ENCODE measurements at regions not wholly inside any gene's neighbourhood (a gene's known extent, or its start where the extent isn't known, plus 50 kb on each side); places are given as distances from the start of the nearest gene placed in this dataset.

GRCh38 chr4:96531836-96532235 lies 691.9 kb downstream of the PDHA2 start:
- H3K27me3 ChIP-seq (ENCODE audit: control insufficient read depth in 4 of 4, insufficient read depth in 4 of 4, low read length in 3 of 4), result no peaks in the 10 kb centered on the region
- no peak for DNase-seq (ENCODE audit: low spot score)
- no peak overlapping the region for H3K4me3 ChIP-seq (ENCODE audit: low read depth in 1 of 3, low read length in 3 of 3)
- no peaks in the 10 kb centered on the region for H3K36me3 ChIP-seq (ENCODE audit: control insufficient read depth in 4 of 4, insufficient read depth in 3 of 4, low read depth in 1 of 4, low read length in 3 of 4)
- no peak overlapping the region for H3K27ac ChIP-seq (ENCODE audit: low read depth in 1 of 2, low read length in 2 of 2)
- peaks cover 0 to 4% (median 0%) of the 10 kb centered on the region in 4 donors for H3K9me3 ChIP-seq (ENCODE audit: control insufficient read depth in 4 of 4, low read length in 3 of 4)
- no peaks in the 10 kb centered on the region for H3K4me1 ChIP-seq (ENCODE audit: control insufficient read depth in 4 of 4, insufficient read depth in 4 of 4, low read length in 3 of 4)
- TF ChIP-seq JUND (IDR thresholded peaks at IDR 0.05) (no peak), MAX (IDR thresholded peaks at IDR 0.05) (no peak), RAD21 (IDR thresholded peaks at IDR 0.05) (no peak), CTCF (IDR thresholded peaks at IDR 0.05; ENCODE audit: low read depth, low read length, missing input control) (no peak), NR2F2 (IDR thresholded peaks at IDR 0.05) (no peak), TAF1 (conservative IDR thresholded peaks at IDR 0.05) (no peak)
- TF ChIP-seq, protein P1, sequence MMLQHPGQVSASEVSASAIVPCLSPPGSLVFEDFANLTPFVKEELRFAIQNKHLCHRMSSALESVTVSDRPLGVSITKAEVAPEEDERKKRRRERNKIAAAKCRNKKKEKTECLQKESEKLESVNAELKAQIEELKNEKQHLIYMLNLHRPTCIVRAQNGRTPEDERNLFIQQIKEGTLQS (IDR thresholded peaks at IDR 0.05), result no peak
- no peak overlapping the region for H3K9ac ChIP-seq (ENCODE audit: low read depth in 1 of 2, low read length in 2 of 2)

GRCh38 chr4:96543346-96543745 lies 703.5 kb downstream of the PDHA2 start:
- TF ChIP-seq HNF4A (conservative IDR thresholded peaks at IDR 0.05) (no peak), JUND (IDR thresholded peaks at IDR 0.05) (no peak), MAX (IDR thresholded peaks at IDR 0.05) (no peak), FOXA2 (IDR thresholded peaks at IDR 0.05) (no peak), NR2F2 (IDR thresholded peaks at IDR 0.05) (no peak), CTCF (IDR thresholded peaks at IDR 0.05; ENCODE audit: low read depth, low read length, missing input control) (no peak), RAD21 (IDR thresholded peaks at IDR 0.05) (no peak)
- TF ChIP-seq, protein P1 (IDR thresholded peaks at IDR 0.05), result no peak
- 73% methylated on average over 2 of the region's 2 CpGs for WGBS
- DNase-seq (ENCODE audit: low spot score), result no peak

GRCh38 chr4:96558466-96558865 lies 718.6 kb downstream of the PDHA2 start:
- no peak overlapping the region for H3K27ac ChIP-seq (ENCODE audit: low read depth in 1 of 2, low read length in 2 of 2)
- 80% methylated on average over 2 of the region's 2 CpGs for WGBS
- DNase-seq (ENCODE audit: low spot score), result no peak

More at GRCh38 chr4:96543346-96543745, 703.5 kb downstream of the PDHA2 start:
- H3K9me3 ChIP-seq (ENCODE audit: control insufficient read depth in 4 of 4, low read length in 3 of 4), result no peaks in the 10 kb centered on the region
- no peak overlapping the region for H3K27ac ChIP-seq (ENCODE audit: low read depth in 1 of 2, low read length in 2 of 2)
- H3K36me3 ChIP-seq (ENCODE audit: control insufficient read depth in 4 of 4, insufficient read depth in 3 of 4, low read depth in 1 of 4, low read length in 3 of 4), result no peaks in the 10 kb centered on the region
- no peaks in the 10 kb centered on the region for H3K4me1 ChIP-seq (ENCODE audit: control insufficient read depth in 4 of 4, insufficient read depth in 4 of 4, low read length in 3 of 4)
- no peak overlapping the region for H3K9ac ChIP-seq (ENCODE audit: low read depth in 1 of 2, low read length in 2 of 2)
- peaks cover 0 to 3% (median 0%) of the 10 kb centered on the region in 4 donors for H3K27me3 ChIP-seq (ENCODE audit: control insufficient read depth in 4 of 4, insufficient read depth in 4 of 4, low read length in 3 of 4)
- no peak overlapping the region for H3K4me3 ChIP-seq (ENCODE audit: low read depth in 1 of 3, low read length in 3 of 3)

More at GRCh38 chr4:96558466-96558865, 718.6 kb downstream of the PDHA2 start:
- Histone ChIP-seq H3K9ac (ENCODE audit: low read depth in 1 of 2, low read length in 2 of 2) (no peak overlapping the region), H3K27me3 (ENCODE audit: control insufficient read depth in 4 of 4, insufficient read depth in 4 of 4, low read length in 3 of 4) (no peaks in the 10 kb centered on the region), H3K4me1 (ENCODE audit: control insufficient read depth in 4 of 4, insufficient read depth in 4 of 4, low read length in 3 of 4) (no peaks in the 10 kb centered on the region), H3K36me3 (ENCODE audit: control insufficient read depth in 4 of 4, insufficient read depth in 3 of 4, low read depth in 1 of 4, low read length in 3 of 4) (no peaks in the 10 kb centered on the region), H3K4me3 (ENCODE audit: low read depth in 1 of 3, low read length in 3 of 3) (no peak overlapping the region), H3K9me3 (ENCODE audit: control insufficient read depth in 4 of 4, low read length in 3 of 4) (no peaks in the 10 kb centered on the region)
- TF ChIP-seq GABPA (IDR thresholded peaks at IDR 0.05 in 1 of 2, conservative IDR thresholded peaks at IDR 0.05 in 1 of 2) (no peak), FOXA1 (IDR thresholded peaks at IDR 0.05) (no peak), EGR1 (IDR thresholded peaks at IDR 0.05; ENCODE audit: low read depth in 2 of 2) (no peak), FOXA2 (IDR thresholded peaks at IDR 0.05) (no peak), JUND (IDR thresholded peaks at IDR 0.05) (no peak), SP1 (IDR thresholded peaks at IDR 0.05) (no peak), NR2F2 (IDR thresholded peaks at IDR 0.05) (no peak), HNF4A (conservative IDR thresholded peaks at IDR 0.05) (no peak)
- TF ChIP-seq, protein P1 (IDR thresholded peaks at IDR 0.05), result no peak

Data from liver (tissue), 8 donors.